Transverse colon (tissue), 3 donors: ENCODE measurements at regions not wholly inside any gene's neighbourhood (a gene's known extent, or its start where the extent isn't known, plus 50 kb on each side); places are given as distances from the start of the nearest gene placed in this dataset.

ENCODE experiments used
- CTCF ChIP-seq, 5 experiments: fragments of 200-600 bp in 3 of 5; fragments of 450-650 bp in 2 of 5; sonication (generic) in 3 of 5; IDR thresholded peaks; 1 replicate in 2 of 5; 2 replicates in 3 of 5; pipeline ENCODE4 v1.5.1; 2016 to 2017; ENCODE audit warnings: antibody characterized with exemption in 5 of 5, inconsistent platforms in 3 of 5, mild to moderate bottlenecking in 2 of 5, moderate library complexity in 1 of 5
- EP300 ChIP-seq: sonication (generic); formaldehyde crosslinking; IDR thresholded peaks from one replicate; pipeline ENCODE4 v1.6.1; 2017; ENCODE audit warnings: antibody characterized with exemption, low read depth
- POLR2A ChIP-seq: fragments of 450-650 bp; IDR thresholded peaks from one replicate; pipeline ENCODE4 v1.6.1; 2016; ENCODE audit warnings: antibody characterized with exemption, mild to moderate bottlenecking, moderate library complexity

- no peak for TF ChIP-seq CTCF (IDR thresholded peaks at IDR 0.05)
- no peak for TF ChIP-seq POLR2A
- no peak for TF ChIP-seq EP300
Observed at GRCh38 chr9:116030517-116030916, 123.1 kb upstream of the PAPPA start.
